Right ventricle myocardium inferior (tissue), 1 donor: ENCODE measurements at regions not wholly inside any gene's neighbourhood (a gene's known extent, or its start where the extent isn't known, plus 50 kb on each side); places are given as distances from the start of the nearest gene placed in this dataset.

Experiments used
- ATAC-seq: fragments of 200-7000 bp; cut with Tn5 transposase; one replicate; pipeline ENCODE4 v1.9.1; 2020; ENCODE audit warnings: mild to moderate bottlenecking, moderate library complexity
- DNase-seq: peaks from one replicate; pipeline ENCODE4 v3.0.0; 2021; ENCODE audit errors: missing footprints
- intact Hi-C: fragments of 100-400 bp; cut with DNase I; formaldehyde crosslinking; loops from one replicate; pipeline ENCODE4 v1.11.0; 2022
- donor health status: DM: no; HTN: yes; CAD: no; lungs with severe emphysema.

DNA sequence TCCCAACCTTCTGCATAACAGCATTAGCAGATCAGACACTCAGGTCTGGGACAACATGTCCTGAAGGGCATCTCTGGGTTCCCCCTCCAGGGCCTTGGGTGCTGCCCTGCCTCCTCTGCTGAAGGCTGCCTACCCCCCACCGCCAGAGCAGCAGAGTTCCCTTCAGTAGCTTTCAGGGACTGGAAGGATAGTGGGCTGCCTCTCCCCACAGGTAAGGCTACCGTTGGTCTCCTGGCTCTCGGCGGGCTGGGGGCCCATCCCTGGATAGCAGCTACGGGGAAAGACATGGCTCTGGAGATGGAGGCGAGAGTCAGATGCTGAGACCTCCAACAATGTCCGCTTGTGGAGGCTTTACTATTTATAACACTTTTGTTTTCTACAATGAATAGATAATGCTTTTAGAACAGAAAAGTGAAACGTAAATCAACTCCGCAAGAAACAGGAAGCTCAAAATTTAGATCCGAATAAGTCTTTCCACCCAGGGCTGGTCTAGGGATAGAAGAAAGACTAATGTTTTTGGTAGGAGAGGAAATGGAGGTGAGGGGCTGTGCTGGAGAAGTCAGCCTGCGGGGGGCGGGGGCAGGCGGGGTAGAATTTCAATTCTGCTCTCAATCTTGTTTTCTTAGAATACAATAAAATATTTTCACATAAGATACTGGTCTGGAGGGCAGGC is 58.4 kb downstream of the ARL4C start:
- no peak for ATAC-seq
- no peak for DNase-seq
- intact Hi-C loops, result no loop called here

DNA sequence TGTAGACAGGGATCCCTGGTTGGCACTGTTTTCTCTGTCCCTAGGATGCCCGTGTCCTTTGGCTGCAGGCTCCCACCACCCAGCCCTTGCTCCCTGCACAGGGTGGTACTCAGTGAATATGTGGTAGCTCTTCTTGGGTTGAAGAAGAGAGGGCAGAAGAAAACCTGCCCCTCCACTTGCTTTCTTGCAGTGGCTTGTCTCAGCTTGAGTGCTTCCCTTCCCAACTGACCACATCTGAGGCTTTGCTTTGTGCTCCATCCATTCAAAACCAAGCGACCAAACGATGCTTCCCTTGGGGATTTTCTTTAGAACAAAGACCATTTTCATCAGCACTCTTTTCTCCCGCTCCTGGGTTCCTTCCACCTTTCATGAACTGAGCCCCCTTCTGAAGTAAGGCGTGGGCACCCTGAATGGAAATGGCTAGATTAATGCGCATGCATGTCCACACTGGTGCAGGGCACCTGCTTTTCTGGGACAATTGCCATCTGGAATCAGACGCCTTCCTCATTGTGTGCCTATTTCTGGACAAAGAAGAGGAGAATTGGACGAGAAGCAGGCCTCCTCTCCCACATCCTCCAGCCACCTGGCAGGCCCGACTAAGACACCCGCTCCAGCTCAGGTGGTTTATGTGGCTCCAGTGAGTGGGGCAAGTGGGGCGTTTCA is 59.1 kb downstream of the ARL4C start:
- intact Hi-C loops, result no loop called here
- peak; percentile 56 for ATAC-seq
- no peak for DNase-seq

GRCh38 chr2:234436482-234436837 is 60.4 kb downstream of the ARL4C start:
- intact Hi-C loops, result no loop called here
- DNase-seq (no peak), ATAC-seq (peak; percentile 23)

DNA sequence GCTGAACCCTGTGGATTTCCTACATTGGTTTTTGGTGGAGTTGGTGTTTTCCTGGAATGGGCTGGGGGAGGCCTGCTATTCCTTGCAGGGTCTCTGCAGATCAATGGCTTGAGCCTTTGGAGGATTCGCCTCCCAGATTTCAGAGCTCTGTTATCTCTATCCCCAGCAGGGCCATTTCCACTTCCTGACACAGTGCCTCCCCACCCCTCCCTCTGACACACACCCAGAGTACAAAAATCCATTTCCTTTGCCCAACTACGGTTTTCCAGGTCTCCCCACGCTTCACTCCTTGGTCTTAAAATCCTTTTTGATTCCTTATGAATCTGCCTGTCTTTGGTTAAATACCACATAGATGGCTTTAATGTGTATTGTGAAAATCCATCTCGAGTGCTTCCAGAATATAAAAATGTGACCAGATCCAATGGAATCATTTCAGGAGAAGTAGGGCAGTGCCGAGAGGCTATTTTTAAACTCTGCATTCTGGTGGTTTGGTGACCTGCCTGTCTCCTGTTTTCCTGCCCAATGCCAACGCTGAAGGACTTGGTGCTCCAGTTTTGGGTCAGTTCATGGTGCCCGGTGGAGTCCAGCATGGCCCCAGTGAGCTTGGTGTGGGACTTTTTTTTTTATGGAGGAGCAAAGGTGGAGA is 60.9 kb downstream of the ARL4C start:
- no peak for ATAC-seq
- DNase-seq, result no peak
- intact Hi-C loops, result no loop called here

DNA sequence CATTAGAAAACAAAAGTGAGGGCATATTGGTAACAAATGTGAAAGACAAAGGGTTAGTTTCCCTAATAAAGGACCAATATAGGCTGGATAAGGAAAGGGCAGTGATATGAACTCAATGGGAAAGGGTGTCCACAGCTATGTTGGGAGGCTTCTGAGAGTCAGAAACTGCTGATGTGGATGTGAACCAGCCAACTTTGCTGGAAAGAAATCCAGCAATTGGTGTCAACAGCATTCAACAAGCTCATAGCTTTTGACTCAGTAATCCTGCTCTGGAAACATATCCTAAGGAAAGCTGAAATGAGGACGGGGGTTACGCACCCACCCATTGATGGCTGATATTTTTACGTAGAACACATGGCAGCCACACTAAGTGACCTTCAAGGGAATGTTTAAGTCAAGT is 63.7 kb downstream of the ARL4C start:
- intact Hi-C loops, result no loop called here
- DNase-seq, result no peak
- ATAC-seq, result no peak

DNA sequence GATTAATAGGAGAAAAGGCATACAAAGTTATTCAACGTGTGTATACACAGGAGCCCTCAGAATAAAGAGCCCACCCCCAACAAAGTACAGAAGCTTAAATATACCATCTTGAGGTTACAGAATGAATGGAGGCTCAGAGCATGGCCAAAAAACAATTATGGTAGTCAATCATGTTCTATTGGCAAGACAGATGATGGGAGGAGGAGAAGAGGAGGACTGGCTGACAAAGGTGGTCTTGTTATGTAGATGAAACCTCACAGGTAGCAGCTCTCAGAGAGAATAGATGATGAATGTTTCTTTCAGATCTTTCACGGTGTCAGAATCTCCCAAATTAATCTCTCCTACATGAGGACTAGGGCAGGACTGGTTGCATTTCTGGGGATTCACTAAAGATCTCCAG is 66.0 kb downstream of the ARL4C start:
- intact Hi-C loops, result no loop called here
- ATAC-seq (no peak), DNase-seq (no peak)

DNA sequence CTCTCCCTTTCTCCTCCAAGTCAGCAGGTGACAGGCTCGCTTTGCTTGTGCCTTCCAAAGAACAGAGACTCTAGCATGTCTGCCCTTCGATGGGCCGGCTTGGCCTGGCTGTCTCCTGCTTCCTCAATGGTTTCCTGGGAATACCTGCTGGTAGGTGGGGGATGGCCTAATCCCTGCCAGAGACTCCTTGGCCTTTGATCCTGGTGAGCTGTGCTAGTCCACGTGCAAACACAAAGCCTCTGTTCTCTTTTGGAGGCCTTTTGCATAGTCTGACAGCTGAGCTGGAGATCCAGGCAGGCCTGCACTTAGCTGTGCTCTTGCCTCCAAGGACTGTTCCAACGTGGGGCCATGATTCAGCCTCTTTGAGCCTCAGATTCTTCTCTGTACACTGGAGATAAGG is 67.6 kb downstream of the ARL4C start:
- no peak for DNase-seq
- intact Hi-C loops, result no loop called here
- no peak for ATAC-seq

- ATAC-seq (no peak), DNase-seq (no peak)
- intact Hi-C loops, result no loop called here
These were observed 69.5 kb downstream of the ARL4C start for GRCh38 chr2:234427081-234428061.

- intact Hi-C loops, result no loop called here
- DNase-seq (no peak), ATAC-seq (no peak)
These were observed 70.3 kb downstream of the ARL4C start for GRCh38 chr2:234426616-234427015.

GRCh38 chr2:234425639-234426603 is 71.0 kb downstream of the ARL4C start:
- no peak for DNase-seq
- intact Hi-C loops, result no loop called here
- peak; percentile 37 for ATAC-seq

DNA sequence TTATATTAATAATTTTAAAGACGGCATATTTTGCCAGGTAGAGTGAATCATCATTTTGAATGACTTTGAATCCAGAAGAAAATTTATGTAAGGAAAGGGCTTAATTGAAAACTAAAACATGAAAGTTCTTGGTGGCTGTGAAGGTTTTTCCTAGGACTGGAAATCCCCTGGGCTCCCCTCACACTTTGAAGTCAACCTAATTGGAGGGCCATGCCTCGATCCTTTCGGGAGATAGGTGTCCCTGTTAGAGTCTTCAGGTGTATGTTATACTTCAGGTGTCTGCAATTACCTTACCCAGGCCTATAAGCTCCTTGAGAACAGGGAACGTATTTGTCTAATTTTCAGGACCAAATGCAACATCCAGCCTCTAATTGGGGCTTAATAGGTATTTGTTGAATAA is 73.0 kb downstream of the ARL4C start:
- intact Hi-C loops, result no loop called here
- DNase-seq, result no peak
- no peak for ATAC-seq

- DNase-seq (no peak), ATAC-seq (no peak)
- intact Hi-C loops, result no loop called here
These were observed 73.9 kb downstream of the ARL4C start for GRCh38 chr2:234422981-234423431.

DNA sequence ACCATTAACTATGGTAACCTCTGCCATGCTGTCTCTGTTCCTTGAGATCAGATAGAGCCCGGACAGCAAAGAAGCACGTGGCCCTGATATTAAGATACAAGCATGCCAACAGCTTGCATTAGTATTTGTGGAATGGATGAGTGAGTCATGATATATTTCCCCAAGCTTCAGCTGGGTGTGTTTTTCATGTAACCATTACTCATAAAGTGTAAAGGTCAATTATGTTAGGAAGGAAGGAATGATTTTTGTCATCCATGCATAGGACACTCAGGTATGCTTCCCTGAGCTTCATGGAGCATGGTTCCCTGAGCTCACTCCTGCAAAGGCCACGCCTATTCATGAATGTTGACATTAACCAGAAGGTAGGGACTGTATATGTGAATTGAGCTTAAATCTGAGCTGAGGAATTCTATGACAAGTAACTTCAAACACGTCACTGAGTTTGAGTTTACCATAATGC is 74.6 kb downstream of the ARL4C start:
- intact Hi-C loops, result no loop called here
- ATAC-seq (no peak), DNase-seq (no peak)

DNA sequence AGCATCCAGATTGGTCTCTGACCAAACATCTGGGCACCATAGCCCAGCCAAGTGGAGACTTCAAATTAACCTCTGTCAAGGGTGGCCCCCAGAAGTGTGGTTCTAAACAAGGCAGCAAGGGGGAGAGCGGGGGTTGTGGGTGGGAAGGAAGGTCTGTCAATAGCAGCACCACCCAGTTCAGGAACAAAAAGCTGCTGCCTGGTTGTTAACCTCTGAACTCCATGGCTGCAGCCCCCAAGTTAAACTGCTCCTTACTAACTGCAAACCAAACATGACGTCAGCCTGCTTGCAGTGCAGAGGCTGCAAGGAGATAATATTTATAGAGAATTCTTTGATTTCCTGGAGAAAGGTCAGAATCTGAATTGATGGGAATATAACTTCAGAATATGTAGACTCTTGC is 76.5 kb downstream of the ARL4C start:
- ATAC-seq (no peak), DNase-seq (peak; percentile 56)
- intact Hi-C loops, result no loop called here

DNA sequence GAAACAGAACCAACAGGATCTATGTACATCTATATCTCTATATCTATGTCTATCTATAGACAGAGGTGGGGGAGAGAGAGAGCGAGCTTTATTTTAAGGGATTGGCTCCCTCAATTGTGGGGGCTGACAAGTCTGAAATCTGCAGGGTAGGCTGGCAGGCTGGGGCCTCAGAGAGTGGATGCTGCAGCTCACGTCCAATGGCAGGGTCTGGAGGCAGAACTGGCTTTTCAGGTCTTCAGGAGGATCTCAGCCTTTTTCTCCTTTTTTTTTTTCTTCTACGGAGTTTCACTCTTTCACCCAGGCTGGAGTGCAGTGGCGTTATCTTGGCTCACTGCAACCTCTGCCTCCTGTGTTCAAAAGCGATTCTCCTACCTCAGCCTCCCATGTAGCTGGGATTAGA is 77.2 kb downstream of the ARL4C start:
- intact Hi-C loops, result no loop called here
- no peak for ATAC-seq
- no peak for DNase-seq

GRCh38 chr2:234415706-234416105 is 81.2 kb downstream of the ARL4C start:
- ATAC-seq (no peak), DNase-seq (no peak)
- intact Hi-C loops, result no loop called here

- DNase-seq (peak; percentile 45), ATAC-seq (no peak)
- intact Hi-C loops, result no loop called here
These were observed 82.3 kb downstream of the ARL4C start for GRCh38 chr2:234414596-234414995.

GRCh38 chr2:234412726-234413125 is 84.2 kb downstream of the ARL4C start:
- DNase-seq, result no peak
- intact Hi-C loops, result no loop called here
- ATAC-seq, result peak; percentile 28
